ENCODE measurements at regions not wholly inside any gene's neighbourhood (a gene's known extent, or its start where the extent isn't known, plus 50 kb on each side); places are given as distances from the start of the nearest gene placed in this dataset.

DNA sequence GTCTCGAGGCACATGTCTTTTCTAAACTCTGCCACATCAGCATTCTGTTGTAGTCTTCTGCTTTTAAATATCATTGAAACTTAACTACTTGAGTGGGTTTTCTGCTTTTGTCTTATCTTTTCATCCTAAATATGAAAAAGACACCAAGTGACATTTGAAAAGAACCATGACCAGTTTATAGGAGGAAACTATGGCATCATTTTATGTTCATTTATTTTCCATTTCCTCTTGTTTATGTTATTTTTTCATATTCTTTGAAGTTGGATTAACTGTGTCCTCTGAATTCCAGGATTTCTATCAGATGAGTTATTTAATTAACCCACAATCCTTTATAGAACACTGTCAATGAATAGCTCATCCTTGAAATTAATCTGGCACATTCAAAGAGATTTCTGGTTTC is 93.4 kb upstream of the ARHGAP28 start:
- WGBS, 2 experiments (ENCODE audit: extremely low coverage in 1 of 2, insufficient coverage in 1 of 2, insufficient read length in 1 of 2, insufficient replicate concordance in 2 of 2, low coverage in 1 of 2, low lambda C conversion rate in 2 of 2, missing lambda C conversion rate in 1 of 2) = 86% methylated on average over 1 of the region's 1 CpG; no CpG with 5 or more reads in 1 of the 2 experiments
- Histone ChIP-seq H3K4me1 (replicated peaks in 1 of 4; ENCODE audit: control insufficient read depth in 3 of 4, insufficient read depth in 4 of 4, low read length in 3 of 4) (peaks cover 0 to 5% (median 1%) of the 10 kb centered on the region in 4 experiments; a peak in 1 of 7 replicates), H2BK12ac (ENCODE audit: low read depth, low read length) (no peak overlapping the region), H3K27ac (ENCODE audit: low read depth, low read length) (no peak overlapping the region), H2BK20ac (ENCODE audit: low read length) (no peak overlapping the region), H3K23me2 (ENCODE audit: low read depth, low read length) (no peaks in the 10 kb centered on the region), H3K23ac (ENCODE audit: insufficient read length) (no peak overlapping the region), H4K5ac (ENCODE audit: insufficient read length, low read depth, low read length) (no peak overlapping the region), H4K91ac (replicated peaks; ENCODE audit: insufficient read length, low read length) (no peak overlapping the region), H3K56ac (replicated peaks; ENCODE audit: insufficient read length, low read depth, low read length) (no peak overlapping the region), H3K4ac (replicated peaks; ENCODE audit: insufficient read length, low read depth, low read length) (no peak overlapping the region), H3K4me3 (ENCODE audit: extremely low read depth in 1 of 4, insufficient read depth in 2 of 4, low read depth in 3 of 4, low read length in 4 of 4) (no peak overlapping the region), H3K79me2 (ENCODE audit: control insufficient read depth in 1 of 2, insufficient read depth in 2 of 2, low read length in 2 of 2) (no peaks in the 10 kb centered on the region), H2BK5ac (ENCODE audit: low read depth, low read length) (no peak overlapping the region), H3K4me2 (ENCODE audit: insufficient read depth in 1 of 2, low read depth in 2 of 2, low read length in 2 of 2) (no peak overlapping the region), H3K36me3 (ENCODE audit: control insufficient read depth in 2 of 4, insufficient read depth in 4 of 4, low read length in 3 of 4) (no peaks in the 10 kb centered on the region), H2BK15ac (ENCODE audit: low read length) (no peak overlapping the region), H4K8ac (ENCODE audit: extremely low read depth, insufficient read depth, low read length) (no peak overlapping the region), H3K18ac (ENCODE audit: extremely low read depth, low read length) (no peak overlapping the region), H2AK5ac (ENCODE audit: low read depth, low read length) (no peak overlapping the region), H2BK120ac (replicated peaks; ENCODE audit: low read depth, low read length) (no peak overlapping the region), H3K9ac (replicated peaks in 1 of 4; ENCODE audit: extremely low read depth in 1 of 4, low read depth in 3 of 4, low read length in 3 of 4) (no peak overlapping the region), H3K27me3 (replicated peaks in 1 of 4; ENCODE audit: control insufficient read depth in 3 of 4, extremely low read depth in 1 of 4, insufficient read depth in 3 of 4, low read length in 3 of 4) (no peaks in the 10 kb centered on the region), H3K9me3 (ENCODE audit: insufficient read depth in 2 of 2, low read depth in 1 of 2, low read length in 1 of 2) (no peaks in the 10 kb centered on the region), H2AFZ (ENCODE audit: low read length) (no peak overlapping the region), H3K14ac (ENCODE audit: insufficient read length) (no peak overlapping the region), H4K20me1 (replicated peaks in 1 of 2; ENCODE audit: control insufficient read depth in 1 of 2, insufficient read depth in 2 of 2, low read length in 2 of 2) (no peaks in the 10 kb centered on the region), H3K79me1 (ENCODE audit: low read depth, low read length) (no peaks in the 10 kb centered on the region)
- no peak for DNase-seq (ENCODE audit: low read depth in 1 of 2, low spot score in 2 of 2)
- ChIA-PET CTCF (ENCODE audit: partially characterized antibody) (interaction anchor here (1.2 kb wide), 1 partner anchor 76 kb away, joined by 3 read pairs; no protein-coding TSS in a partner anchor), POLR2A (ENCODE audit: partially characterized antibody) (no interaction called here)
- no peak for FAIRE-seq
- TF ChIP-seq SP1 (IDR thresholded peaks at IDR 0.05; ENCODE audit: low read depth, low read length) (no peak), E2F6 (IDR thresholded peaks at IDR 0.05) (no peak), HDAC6 (IDR thresholded peaks at IDR 0.05; ENCODE audit: low read depth, low read length) (no peak), GTF2F1 (IDR thresholded peaks at IDR 0.05; ENCODE audit: borderline replicate concordance, low read depth, low read length) (no peak)
